GM12892 (cell line): ENCODE measurements at regions not wholly inside any gene's neighbourhood (a gene's known extent, or its start where the extent isn't known, plus 50 kb on each side); places are given as distances from the start of the nearest gene placed in this dataset.
"Not testable (repeated sequence)": the region's sequence is repeated elsewhere in the genome, so short reads cannot be mapped to it uniquely, and the experiment has no call there.

Experiments used
- DNase-seq: peaks from one replicate; pipeline ENCODE4 v3.0.0; 2011; ENCODE audit not compliant: insufficient read length
- FAIRE-seq: peaks from 2 replicates; lab custom pipeline; 2011; peaks lifted over from hg19 to GRCh38; lab: Jason Lieb, UNC
- POLR2A ChIP-seq: IDR thresholded peaks from 2 replicates; pipeline ENCODE4 v1.6.1; 2011; ENCODE audit warnings: low read depth, low read length, control low read depth
- POLR2AphosphoS5 ChIP-seq: IDR thresholded peaks from 2 replicates; pipeline ENCODE4 v1.6.1; 2011; ENCODE audit warnings: low read depth, low read length, control low read depth
- TAF1 ChIP-seq: IDR thresholded peaks from 2 replicates; pipeline ENCODE4 v1.6.1; 2011; ENCODE audit warnings: low read depth, mild to moderate bottlenecking, control low read depth, low read length, borderline replicate concordance

DNA sequence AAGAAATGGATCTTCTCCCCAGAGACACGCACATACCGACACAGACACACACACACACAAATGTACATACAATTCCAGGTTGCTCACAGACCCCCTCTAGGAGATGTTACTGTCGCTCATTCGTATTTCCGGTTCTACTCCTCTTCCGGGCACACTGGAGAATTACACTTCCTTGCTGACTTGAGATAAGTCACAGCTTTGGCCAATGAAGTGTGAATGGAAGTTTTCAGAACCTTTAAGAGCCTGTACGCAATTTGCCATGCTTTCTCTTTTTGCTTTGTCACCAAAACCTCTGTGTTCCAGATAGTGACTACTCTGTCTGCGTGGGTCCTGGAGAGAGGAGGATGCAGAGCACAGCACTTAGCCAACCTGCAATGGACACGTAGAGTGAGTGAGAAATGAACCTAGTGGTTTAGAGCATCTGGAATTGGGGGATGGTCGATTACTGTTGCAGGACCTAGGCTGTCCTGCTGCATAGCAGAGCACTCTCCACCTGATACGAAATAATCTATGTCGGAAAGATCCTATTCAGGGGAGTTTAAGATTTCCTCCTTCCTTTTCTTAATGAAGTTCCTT lies 239.5 kb upstream of the TET2 start:
- TF ChIP-seq POLR2A (no peak), TAF1 (no peak)
- no peak for DNase-seq
- no peak for FAIRE-seq

DNA sequence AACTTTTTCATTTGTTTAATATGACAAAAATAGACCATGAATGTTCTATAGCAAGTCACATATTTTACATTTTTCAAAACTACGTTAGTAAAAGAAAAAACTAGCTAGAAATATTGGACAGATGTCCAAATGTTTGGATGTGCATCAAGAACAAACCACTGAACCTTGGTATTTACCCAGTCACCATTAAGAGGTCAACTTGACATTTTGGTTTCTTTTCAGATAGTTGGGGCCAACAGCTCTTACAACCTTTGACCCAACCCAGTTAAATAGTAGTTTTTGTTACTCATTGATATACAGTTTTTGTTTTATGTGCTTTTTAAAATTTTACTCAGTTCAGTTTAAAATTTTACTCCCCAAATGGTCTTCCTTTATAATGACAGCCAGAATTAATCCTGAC lies 238.7 kb upstream of the TET2 start:
- FAIRE-seq (no peak), DNase-seq (no peak)
- no peak for TF ChIP-seq POLR2A
- no peak for TF ChIP-seq TAF1
- TF ChIP-seq POLR2AphosphoS5 = no peak

DNA sequence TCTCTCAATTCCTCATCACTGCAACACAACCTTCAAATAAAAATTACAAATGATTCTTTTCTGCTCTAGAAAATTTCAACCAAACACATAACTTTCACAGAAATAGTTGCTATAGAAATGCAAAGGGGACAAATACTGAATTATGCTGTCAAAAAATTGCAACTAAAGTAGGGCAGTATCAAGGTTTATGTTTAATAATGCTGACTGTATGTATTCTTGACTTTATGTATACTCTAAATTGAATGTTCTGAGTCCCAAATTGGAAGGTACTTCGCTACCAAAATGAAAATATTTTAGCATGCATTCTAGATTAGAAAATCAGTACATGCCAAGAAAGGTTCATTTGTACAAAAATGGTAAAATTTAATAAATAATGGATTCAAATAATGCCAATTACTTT lies 237.3 kb upstream of the TET2 start:
- DNase-seq (no peak), FAIRE-seq (no peak)
- TF ChIP-seq POLR2AphosphoS5 = no peak
- no peak for TF ChIP-seq POLR2A
- TF ChIP-seq TAF1 = no peak

DNA sequence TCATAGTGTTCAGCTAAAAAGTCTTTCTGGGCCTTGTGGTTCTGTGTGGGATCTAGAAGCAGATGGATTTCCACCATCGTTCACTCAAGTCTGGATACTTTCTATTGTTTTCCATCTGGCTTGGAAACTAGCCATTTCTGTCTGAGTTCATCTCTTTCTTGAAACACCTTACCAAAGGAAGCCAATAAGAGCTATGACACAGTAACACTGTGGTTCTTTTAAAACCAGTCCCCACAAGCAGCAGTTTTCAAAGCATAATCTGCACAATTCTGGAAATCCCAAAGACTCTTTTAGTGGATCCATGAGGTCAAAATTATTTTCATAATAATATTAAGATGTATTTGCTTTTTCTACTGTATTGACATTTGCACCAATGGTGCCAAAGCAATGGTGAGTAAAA lies 234.2 kb upstream of the TET2 start:
- no peak for TF ChIP-seq TAF1
- no peak for TF ChIP-seq POLR2A
- TF ChIP-seq POLR2AphosphoS5 = no peak

DNA sequence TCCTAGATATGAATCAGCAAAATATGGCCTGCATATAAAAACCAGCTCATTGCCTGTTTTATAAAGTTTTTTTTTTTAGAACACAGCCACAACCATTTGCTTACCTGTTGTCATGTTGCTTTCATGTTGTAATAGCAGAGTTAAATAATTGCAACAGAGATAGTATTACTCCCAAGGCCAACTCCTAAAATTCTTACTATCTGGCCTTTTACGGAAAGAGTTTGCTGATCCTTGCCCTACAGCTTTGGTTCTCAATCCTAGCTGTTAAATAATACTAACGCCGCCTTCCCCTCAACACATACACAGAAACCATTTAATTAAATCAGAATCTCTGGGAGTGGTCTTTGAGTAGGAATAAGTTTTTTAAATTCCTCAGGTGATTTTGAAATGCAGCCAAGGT lies 231.3 kb upstream of the TET2 start:
- TF ChIP-seq POLR2A (no peak), POLR2AphosphoS5 (no peak), TAF1 (no peak)
- FAIRE-seq (no peak), DNase-seq (no peak)

More for the DNA sequence above, 234.2 kb upstream of the TET2 start:
- FAIRE-seq (no peak), DNase-seq (no peak)

DNA sequence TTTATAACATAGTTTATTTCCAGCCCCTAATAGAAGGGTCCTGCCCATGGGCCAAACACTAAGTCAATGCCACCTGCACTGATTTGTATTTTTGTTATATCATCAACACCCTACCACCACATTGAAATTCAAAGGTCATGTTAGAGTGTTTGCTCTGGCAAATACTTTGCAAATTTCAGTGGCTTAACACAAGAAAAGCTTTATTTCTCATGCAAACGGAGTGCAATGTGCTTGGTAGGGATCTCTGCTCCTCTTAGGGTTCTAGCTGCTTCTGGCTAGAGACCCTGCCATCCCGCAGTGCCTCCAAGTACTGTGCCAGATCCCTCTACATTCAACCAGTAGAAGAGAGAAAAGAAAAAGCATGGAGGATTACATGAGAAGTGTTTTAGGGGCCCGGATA lies 230.8 kb upstream of the TET2 start:
- no peak for TF ChIP-seq POLR2AphosphoS5
- no peak for TF ChIP-seq TAF1
- no peak for FAIRE-seq
- DNase-seq = no peak

DNA sequence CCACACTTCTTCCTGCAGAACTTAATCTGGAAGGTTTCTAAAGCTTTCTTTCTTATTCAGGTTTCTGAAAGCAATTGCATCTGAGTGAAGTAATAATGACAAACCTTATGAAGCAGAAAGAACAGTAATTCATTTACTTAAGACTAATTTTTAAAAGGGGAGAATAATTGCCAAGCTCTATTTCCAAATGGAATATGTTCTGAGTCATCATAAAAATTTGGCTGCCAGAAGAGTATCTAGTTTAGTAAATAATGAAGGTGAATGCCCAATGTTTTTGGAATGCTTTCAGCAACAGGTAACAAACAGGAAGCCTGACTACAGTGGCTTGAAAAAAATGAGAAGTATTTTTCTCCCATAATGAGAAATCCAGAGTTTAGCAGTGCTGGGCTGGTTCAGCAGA lies 227.3 kb upstream of the TET2 start:
- no peak for TF ChIP-seq TAF1
- no peak for TF ChIP-seq POLR2A
- TF ChIP-seq POLR2AphosphoS5 = no peak
- DNase-seq = no peak
- FAIRE-seq = no peak

DNA sequence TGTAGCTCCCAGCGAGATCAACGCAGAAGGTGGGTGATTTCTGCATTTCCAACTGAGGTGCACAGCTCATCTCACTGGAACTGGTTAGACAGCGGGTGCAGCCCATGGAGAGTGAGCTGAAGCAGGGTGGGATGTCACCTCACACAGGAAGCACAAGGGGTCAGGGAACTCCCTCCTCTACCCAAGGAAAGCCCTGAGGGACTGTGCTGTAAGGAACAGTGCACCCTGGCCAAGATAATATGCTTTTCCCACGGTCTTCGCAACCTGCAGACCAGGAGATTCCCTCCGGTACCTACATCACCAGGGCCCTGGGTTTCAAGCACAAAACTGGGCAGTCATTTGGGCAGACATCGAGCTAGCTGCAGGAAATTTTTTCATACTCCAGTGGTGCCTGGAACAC lies 216.4 kb upstream of the TET2 start:
- DNase-seq = no peak
- peak; percentile 24 for FAIRE-seq
- TF ChIP-seq POLR2AphosphoS5 (no peak), TAF1 (no peak)

DNA sequence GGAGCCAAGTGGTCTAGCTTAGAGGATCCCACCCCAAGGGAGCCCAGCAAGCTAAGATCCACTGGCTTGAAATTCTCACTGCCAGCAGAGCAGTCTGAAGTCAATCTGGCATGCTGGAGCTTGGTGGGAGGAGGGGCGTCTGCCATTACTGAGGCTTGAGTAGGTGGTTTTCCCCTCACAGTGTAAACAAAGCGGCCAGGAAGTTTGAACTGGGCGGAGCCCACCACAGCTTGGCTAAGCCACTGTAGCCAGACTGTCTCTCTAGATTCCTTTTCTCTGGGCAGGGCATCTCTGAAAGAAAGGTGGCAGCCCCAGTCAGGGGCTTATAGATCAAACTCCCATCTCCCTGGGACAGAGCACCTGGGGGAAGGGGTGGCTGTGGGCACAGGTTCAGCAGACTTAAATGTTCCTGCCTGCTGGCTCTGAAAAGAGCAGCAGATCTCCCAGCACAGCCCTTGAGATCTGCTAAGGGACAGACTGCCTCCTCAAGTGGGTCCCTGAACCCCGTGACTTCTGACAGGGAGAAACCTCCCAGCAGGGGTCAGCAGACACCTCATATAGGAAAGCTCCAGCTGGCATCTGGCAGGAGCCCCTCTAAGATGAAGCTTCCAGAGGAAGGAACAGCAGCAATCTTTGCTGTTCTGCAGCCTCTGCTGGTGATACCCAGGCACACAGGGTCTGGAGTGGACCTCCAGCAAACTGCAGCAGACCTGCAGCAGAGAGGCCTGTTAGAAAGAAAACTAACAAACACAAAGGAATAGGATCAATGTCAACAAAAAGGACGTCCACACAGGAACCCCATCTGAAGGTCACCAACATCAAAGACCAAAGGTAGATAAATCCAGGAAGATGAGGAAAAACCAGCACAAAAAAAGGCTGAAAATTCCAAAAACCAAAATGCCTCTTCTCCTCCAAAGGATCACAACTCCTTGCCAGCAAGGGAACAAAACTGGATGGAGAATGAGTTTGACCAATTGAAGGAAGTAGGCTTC lies 215.6 kb upstream of the TET2 start:
- peak; percentile 66 for FAIRE-seq
- not testable (repeated sequence) for DNase-seq

DNA sequence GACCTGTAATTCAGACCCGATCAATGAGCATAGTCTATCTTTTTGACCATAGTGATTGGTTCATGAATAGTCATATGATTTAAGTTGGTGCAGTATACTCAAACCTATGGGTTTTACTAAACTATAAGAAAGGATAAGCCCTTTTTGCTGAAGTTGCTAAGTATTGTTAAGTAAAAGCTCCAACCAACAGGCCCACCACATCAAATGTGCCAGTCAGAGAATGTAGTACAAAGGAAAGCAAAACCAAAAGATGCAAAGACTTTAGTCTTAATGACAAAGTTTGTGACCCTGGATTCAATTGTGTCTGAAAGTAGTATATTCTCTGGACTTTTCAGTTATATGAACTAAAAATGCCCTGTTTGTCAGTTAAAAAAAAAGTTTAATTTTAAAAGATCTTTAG lies 208.1 kb upstream of the TET2 start:
- TF ChIP-seq POLR2A = no peak
- no peak for TF ChIP-seq POLR2AphosphoS5
- no peak for TF ChIP-seq TAF1
- DNase-seq = no peak
- peak; percentile 36 for FAIRE-seq

DNA sequence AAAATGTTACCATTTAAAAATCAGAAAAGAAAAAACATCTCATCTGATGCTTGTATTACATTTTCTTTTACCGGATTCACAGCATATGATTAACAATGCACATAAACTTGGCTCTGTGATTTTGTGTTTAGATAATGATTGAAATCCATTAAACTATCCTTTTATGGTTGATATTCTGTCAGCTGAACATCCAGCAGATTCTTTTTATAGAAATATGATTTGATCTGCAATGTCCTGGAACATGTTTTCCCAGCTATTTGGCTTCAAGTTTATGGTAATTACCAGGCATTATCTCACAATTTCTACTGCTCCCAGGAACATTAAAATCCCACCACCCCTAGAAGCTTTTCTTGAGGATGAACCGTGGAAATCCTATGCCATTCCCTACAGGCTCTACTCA lies 205.7 kb upstream of the TET2 start:
- FAIRE-seq = peak; percentile 5
- no peak for DNase-seq
- no peak for TF ChIP-seq POLR2A

DNA sequence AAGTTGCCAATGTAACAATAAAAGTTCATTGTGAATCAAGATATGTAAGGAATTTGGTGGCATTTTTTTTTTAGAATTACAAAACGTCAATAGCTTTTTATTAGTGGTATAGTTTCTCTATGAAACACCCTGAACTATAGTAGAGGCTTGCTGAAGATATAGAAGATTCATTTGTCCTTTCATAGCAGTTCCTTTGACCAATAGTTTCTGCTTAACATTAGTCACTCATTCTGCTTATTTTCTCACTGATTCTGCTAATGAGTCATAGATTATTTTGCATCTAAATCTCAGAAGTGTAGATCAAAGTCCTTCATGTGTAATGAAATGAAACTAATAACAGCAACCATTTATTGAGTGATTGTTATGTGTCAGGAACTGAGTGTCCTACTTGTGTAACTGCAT lies 205.0 kb upstream of the TET2 start:
- TF ChIP-seq TAF1 (no peak), POLR2AphosphoS5 (no peak), POLR2A (no peak)
- DNase-seq = no peak
- no peak for FAIRE-seq
